MCF 10A (cell line): ENCODE measurements at regions not wholly inside any gene's neighbourhood (a gene's known extent, or its start where the extent isn't known, plus 50 kb on each side); places are given as distances from the start of the nearest gene placed in this dataset.

Experiments used
- BruUV-seq: library from RNA; stranded (reverse); fragments of 400-500 nt; replicated peaks from 2 replicates; lab custom pipeline; 2021; lab: Mats Ljungman, UMichigan
- CTCF ChIA-PET: fragments of 300-600 bp; sonication (Branson Sonifier 250); formaldehyde crosslinking; extraction: SDS; loops from one replicate; lab custom pipeline; 2021; ENCODE audit warnings: antibody characterized with exemption, inconsistent platforms; lab: Yijun Ruan, JAX
- POLR2A ChIA-PET: fragments of 300-600, 350-650 bp; sonication (Branson Sonifier 250); formaldehyde crosslinking; extraction: SDS; loops from one replicate; lab custom pipeline; 2020; ENCODE audit warnings: antibody characterized with exemption, inconsistent platforms; lab: Yijun Ruan, JAX
- DNase-seq: peaks from one replicate; pipeline ENCODE4 v3.0.0-alpha.2; 2018; ENCODE audit not compliant: unreplicated experiment
- H3K27ac Mint-ChIP-seq: one replicate; pipeline ENCODE4 v1.8.0; 2022; ENCODE audit warnings: mild to moderate bottlenecking, low read depth, mixed read lengths; ENCODE audit not compliant: unreplicated experiment
- H3K27me3 Mint-ChIP-seq: one replicate; pipeline ENCODE4 v1.8.0; 2022; ENCODE audit warnings: mixed read lengths; ENCODE audit not compliant: insufficient read depth, unreplicated experiment
- H3K36me3 Mint-ChIP-seq: one replicate; pipeline ENCODE4 v1.8.0; 2022; ENCODE audit warnings: mild to moderate bottlenecking, moderate library complexity, mixed read lengths; ENCODE audit not compliant: insufficient read depth, unreplicated experiment
- H3K4me1 Mint-ChIP-seq: one replicate; pipeline ENCODE4 v1.8.0; 2022; ENCODE audit warnings: mixed read lengths; ENCODE audit not compliant: insufficient read depth, unreplicated experiment
- H3K4me3 Mint-ChIP-seq: one replicate; pipeline ENCODE4 v1.8.0; 2022; ENCODE audit warnings: mild to moderate bottlenecking, moderate library complexity, mixed read lengths; ENCODE audit not compliant: unreplicated experiment
- H3K9me3 Mint-ChIP-seq: one replicate; pipeline ENCODE4 v1.8.0; 2022; ENCODE audit warnings: mixed read lengths; ENCODE audit not compliant: unreplicated experiment
- CTCF ChIP-seq: fragments of 200-600 bp; IDR thresholded peaks from one replicate; pipeline ENCODE4 v1.8.0; 2022; ENCODE audit warnings: antibody characterized with exemption, mild to moderate bottlenecking; ENCODE audit not compliant: unreplicated experiment
- intact Hi-C: fragments of 100-400 bp; cut with micrococcal nuclease; formaldehyde crosslinking; loops from 2 replicates; pipeline ENCODE4 v1.14.1; 2022

- Mint-ChIP-seq H3K4me1 (no peaks in the 10 kb centered on the region), H3K27me3 (peaks cover 21% of the 10 kb centered on the region), H3K9me3 (no peaks in the 10 kb centered on the region), H3K36me3 (no peaks in the 10 kb centered on the region), H3K27ac (no peak overlapping the region), H3K4me3 (no peak overlapping the region)
- TF ChIP-seq CTCF, result no peak
- ChIA-PET POLR2A (no interaction called here), CTCF (no interaction called here)
- BruUV-seq, result no TSS peak
- intact Hi-C loops, result no loop called here
- no peak for DNase-seq
These were observed 75.3 kb downstream of the NAP1L3 start for GRCh38 chrX:93598076-93598475.

GRCh38 chrX:93594780-93595179 is 78.6 kb downstream of the NAP1L3 start:
- peaks cover 25% of the 10 kb centered on the region for H3K27me3 Mint-ChIP-seq
- H3K4me1 Mint-ChIP-seq, result no peaks in the 10 kb centered on the region
- no TSS peak for BruUV-seq
- H3K27ac Mint-ChIP-seq, result no peak overlapping the region
- DNase-seq, result no peak
- no peak overlapping the region for H3K4me3 Mint-ChIP-seq
- intact Hi-C loops, result no loop called here
- no peaks in the 10 kb centered on the region for H3K36me3 Mint-ChIP-seq
- no peak for TF ChIP-seq CTCF
- no peaks in the 10 kb centered on the region for H3K9me3 Mint-ChIP-seq
- CTCF ChIA-PET, result no interaction called here
- POLR2A ChIA-PET, result no interaction called here

GRCh38 chrX:93593966-93594365 is 79.4 kb downstream of the NAP1L3 start:
- no peak overlapping the region for H3K27ac Mint-ChIP-seq
- no peaks in the 10 kb centered on the region for H3K9me3 Mint-ChIP-seq
- no TSS peak for BruUV-seq
- H3K36me3 Mint-ChIP-seq, result no peaks in the 10 kb centered on the region
- peaks cover 31% of the 10 kb centered on the region for H3K27me3 Mint-ChIP-seq
- intact Hi-C loops, result no loop called here
- H3K4me1 Mint-ChIP-seq, result no peaks in the 10 kb centered on the region
- H3K4me3 Mint-ChIP-seq, result no peak overlapping the region
- ChIA-PET CTCF (interaction anchor here (0.7 to 1.3 kb wide), 2 partner anchors 64 to 139 kb away, joined by 3 read pairs; no protein-coding TSS in a partner anchor), POLR2A (no interaction called here)
- no peak for DNase-seq
- TF ChIP-seq CTCF, result no peak

GRCh38 chrX:93591398-93591797 is 82.0 kb downstream of the NAP1L3 start:
- no peaks in the 10 kb centered on the region for H3K36me3 Mint-ChIP-seq
- peaks cover 31% of the 10 kb centered on the region for H3K27me3 Mint-ChIP-seq
- H3K4me1 Mint-ChIP-seq, result no peaks in the 10 kb centered on the region
- intact Hi-C loops, result no loop called here
- H3K4me3 Mint-ChIP-seq, result no peak overlapping the region
- TF ChIP-seq CTCF, result peak; percentile 12
- CTCF ChIA-PET, result interaction anchor here (1.0 kb wide), 1 partner anchor 20 kb away, joined by 4 read pairs; no protein-coding TSS in a partner anchor
- no TSS peak for BruUV-seq
- DNase-seq, result peak; percentile 3
- POLR2A ChIA-PET, result no interaction called here
- no peak overlapping the region for H3K27ac Mint-ChIP-seq
- H3K9me3 Mint-ChIP-seq, result no peaks in the 10 kb centered on the region
